NCI-H82 (cell line): ENCODE measurements at regions not wholly inside any gene's neighbourhood (a gene's known extent, or its start where the extent isn't known, plus 50 kb on each side); places are given as distances from the start of the nearest gene placed in this dataset.

Experiments used
- DNase-seq: peaks from one replicate; lab custom pipeline; 2025; lab: John Stamatoyannopoulos, UW

- DNase-seq, result no peak
Measured at GRCh38 chr9:129381481-129381957, 203.5 kb upstream of the IER5L start.

DNA sequence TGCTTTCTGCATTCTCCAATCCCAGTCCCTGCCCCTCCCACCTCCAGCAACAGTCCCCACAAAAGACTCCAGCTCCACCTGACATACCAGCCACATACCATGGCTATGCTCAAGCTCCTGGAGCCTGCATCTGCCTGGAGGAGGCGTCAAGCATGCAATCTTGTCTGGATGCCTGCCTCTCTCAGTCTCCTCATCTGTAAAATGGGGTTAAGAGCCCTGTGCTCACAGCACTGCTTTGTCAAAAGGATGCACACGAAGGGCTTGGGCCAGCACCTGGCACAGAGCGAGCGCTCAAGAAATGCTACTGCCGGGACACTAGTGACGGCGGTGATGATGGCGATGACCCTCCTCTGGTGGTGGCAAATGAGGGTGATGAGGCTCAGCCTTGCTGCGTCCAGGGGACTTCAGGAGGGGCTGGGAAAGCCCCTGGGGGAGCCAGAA, 202.9 kb upstream of the IER5L start:
- DNase-seq, result no peak

DNA sequence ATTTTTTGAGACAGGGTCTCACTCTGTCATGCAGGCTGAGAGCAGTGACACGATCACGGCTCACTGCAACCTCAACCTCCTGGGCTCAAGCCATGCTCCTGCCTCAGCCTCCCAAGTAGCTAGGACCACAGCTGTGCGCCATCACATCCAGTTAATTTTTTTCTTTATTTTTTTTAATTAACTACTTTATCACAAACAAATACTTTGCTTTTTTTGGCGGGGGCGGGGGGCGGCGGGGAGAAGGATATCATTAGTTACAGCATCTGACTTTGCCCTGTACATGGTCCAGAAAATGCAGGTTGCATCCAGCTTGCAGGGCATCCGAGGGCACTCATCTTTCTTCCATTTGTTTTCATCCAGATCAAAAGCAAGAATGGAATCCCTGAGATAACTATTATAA, 201.8 kb upstream of the IER5L start:
- DNase-seq, result no peak

GRCh38 chr9:129379181-129379836, 201.2 kb upstream of the IER5L start:
- DNase-seq, result peak; percentile 75

- no peak for DNase-seq
Measured at GRCh38 chr9:129377931-129378661, 200.0 kb upstream of the IER5L start.

GRCh38 chr9:129377181-129377580, 199.1 kb upstream of the IER5L start:
- no peak for DNase-seq

DNA sequence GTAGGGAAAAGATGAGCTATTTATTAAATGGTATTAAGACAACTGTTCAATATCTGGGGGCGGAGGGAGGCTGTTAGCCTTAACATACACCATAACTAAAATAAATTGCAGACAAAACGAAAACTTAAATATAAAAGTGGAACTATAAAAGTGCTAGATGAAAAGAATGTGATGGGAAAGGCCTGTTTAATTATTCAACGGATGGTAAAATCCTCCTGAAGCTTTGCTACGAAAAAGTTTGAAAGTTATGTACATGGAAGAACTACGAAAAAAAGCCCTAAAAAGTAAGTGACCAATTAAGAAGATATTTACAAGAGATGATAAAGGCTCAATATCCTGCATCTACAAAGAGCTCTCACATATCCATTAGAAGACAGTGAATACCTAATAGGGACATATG, 197.8 kb upstream of the IER5L start:
- no peak for DNase-seq

- DNase-seq, result no peak
Measured at GRCh38 chr9:129374651-129375050, 196.6 kb upstream of the IER5L start.

GRCh38 chr9:129374231-129374630, 196.2 kb upstream of the IER5L start:
- DNase-seq, result no peak

- DNase-seq, result no peak
Measured at GRCh38 chr9:129373361-129373760, 195.3 kb upstream of the IER5L start.

DNA sequence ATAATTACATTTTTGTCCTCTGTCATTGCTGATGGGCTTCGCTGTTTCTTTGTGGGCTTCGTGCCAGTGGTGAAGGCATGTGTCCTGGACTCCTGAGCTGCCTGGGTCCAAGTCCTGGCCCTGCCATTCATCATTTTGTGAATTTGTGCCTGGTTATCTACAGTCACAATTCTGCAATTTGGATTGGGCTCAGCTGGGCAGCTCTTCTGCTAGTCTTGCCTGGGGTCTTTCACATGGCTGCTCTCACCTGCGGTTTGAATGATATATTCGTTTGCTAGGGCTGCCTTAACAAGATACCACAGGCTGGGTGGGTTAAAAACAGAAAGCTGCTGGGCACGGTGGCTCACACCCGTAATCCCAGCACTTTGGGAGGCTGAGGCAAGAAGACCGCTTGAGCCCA, 192.7 kb upstream of the IER5L start:
- DNase-seq, result no peak

DNA sequence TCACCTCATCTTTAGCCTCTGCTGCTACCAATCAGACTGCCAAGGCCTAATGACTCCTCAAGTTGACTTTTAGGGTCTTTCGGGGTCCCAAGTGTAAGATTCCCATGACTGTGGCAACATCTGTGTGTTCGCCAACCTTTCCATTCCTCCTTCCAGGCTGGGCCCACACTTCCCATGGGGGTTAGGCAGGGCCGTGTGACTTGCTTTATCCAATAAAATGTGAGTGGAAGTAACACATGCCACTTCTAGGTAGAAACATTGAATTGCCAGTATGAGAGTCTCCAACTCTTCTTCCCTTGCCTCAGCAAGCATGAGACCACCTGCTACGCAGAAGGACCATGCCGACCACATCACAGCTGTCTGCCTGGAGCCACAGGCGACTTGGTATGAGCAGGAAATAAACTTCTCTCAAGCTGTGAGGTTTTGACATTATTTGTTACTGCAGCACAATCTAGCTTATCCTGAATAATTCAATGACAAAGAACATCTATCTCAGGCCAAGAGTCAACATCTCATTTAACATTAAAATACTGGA, 190.4 kb upstream of the IER5L start:
- no peak for DNase-seq

DNA sequence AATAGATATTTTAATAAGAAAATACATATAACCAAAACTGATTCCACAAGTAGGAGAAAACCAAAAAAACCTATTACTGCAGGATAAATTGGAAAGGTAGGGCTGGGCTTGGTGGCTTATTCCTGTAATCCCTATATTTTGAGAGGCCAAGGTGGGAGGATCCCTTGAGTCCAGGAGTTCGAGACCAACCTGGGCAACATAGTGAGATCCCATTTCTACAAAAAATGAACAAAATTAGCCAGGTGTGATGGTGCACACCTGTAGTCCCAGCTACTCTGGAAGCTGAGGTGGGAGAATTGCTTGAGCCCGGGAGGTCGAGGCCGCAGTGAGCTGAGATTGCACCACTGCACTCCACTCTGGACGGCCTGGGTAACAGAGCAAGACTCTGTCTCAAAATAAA, 189.2 kb upstream of the IER5L start:
- no peak for DNase-seq

DNA sequence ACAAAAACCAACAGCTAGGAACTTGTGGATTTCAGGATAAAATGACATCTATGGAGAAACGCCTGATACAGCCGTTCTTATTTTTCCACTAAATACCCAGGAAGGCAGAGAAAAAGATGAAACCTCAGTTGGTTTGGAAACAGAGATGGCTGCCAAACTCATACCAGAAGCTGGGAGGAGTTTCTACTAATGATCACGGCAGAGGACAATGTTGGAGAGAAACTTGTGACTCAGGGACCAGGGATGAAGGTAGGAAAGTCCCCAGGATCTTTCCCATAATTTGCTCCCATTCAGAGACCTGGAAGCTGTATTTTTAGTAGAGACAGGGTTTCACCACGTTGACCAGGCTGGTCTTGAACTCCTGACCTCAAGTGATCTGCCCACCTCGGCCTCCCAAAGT, 187.1 kb upstream of the IER5L start:
- no peak for DNase-seq

GRCh38 chr9:129363216-129363873, 185.3 kb upstream of the IER5L start:
- DNase-seq, result peak; percentile 20

GRCh38 chr9:129362287-129363000, 184.4 kb upstream of the IER5L start:
- peak; percentile 22 for DNase-seq

DNA sequence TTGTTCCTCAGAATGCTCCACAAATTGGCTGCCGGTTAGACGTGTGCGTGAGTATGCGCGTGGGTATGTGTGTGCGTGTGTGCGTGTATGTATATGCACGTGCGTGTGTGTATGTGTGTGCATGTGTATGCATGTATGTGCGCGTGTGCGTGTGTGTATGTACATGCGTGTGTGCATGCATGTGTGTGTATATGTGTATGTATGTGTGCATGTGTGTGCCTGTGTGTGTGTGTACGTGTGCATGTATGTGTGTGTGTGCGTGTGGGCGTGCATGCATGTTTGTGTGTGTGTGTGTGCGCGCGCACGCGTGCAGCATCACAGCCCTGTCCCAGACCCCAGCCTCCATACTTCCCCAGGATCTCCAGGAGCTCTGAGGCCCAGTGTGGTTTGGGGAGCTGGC, 183.1 kb upstream of the IER5L start:
- no peak for DNase-seq

DNA sequence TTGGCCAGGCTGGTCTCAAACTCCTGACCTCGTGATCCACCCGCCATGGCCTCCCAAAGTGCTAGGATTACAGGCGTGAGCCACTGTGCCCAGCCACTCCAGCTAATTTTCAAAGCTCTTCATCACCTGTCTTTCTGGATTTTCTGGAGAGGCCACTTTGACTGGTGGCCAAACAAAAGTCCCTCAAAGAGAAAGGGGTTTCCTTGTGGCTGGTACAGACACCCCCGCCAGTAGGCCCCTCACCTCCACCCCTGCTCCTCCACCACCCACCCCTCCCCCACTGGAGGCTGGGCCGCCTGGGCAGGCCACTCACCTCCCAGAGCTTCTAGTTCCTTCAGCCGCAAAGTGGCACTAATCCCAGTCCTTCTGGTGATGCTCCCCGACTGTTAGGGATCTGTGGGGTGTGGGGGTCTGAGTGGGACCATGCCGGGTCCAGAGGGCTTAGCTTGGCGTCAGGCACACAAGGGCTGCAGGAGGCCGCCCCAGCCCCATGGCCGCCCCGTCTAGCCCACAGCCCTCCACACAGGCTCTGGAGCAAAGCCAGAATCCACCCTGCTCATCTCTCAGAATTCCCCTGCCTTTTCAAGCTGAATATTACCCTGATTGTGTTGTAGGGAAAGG, 182.0 kb upstream of the IER5L start:
- peak; percentile 27 for DNase-seq

GRCh38 chr9:129359162-129359811, 181.2 kb upstream of the IER5L start:
- no peak for DNase-seq

GRCh38 chr9:129358621-129359154, 180.6 kb upstream of the IER5L start:
- no peak for DNase-seq

DNA sequence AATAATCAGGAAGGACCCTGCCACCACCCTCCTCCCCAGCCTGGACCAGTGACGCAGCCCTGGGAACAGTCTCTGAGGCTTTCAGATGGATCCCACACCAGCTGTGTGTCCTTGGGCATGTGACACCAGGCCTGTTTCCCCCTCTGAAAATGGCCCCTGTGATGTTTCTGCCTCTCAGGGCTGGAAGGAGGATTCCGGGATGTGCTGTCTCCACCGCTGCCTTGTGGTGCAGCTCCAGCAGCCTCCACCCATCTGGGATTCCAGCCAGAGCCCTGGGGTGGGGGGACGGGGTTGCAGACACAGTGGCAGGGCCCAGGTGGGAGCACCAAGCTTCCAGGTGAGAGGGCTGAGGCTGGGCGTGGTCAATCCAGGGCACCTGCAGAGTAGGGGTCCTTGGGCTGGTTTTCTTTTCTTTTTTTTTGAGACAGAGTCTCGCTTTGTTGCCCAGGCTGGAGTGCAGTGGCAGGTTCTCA, 179.7 kb upstream of the IER5L start:
- no peak for DNase-seq
